HepG2 (cell line): ENCODE measurements at regions not wholly inside any gene's neighbourhood (a gene's known extent, or its start where the extent isn't known, plus 50 kb on each side); places are given as distances from the start of the nearest gene placed in this dataset.

ENCODE experiments used
- ATAC-seq: fragments of 200-7000 bp; cut with Tn5 transposase; 3 replicates; pipeline ENCODE4 v1.9.1; 2020; ENCODE audit warnings: mild to moderate bottlenecking, moderate library complexity
- BruUV-seq: library from RNA; stranded (reverse); fragments of 400-500 nt; replicated peaks from 2 replicates; lab custom pipeline; 2021; lab: Mats Ljungman, UMichigan
- CTCF ChIA-PET: fragments of 300-600 bp; formaldehyde crosslinking; extraction: SDS; loops from one replicate; lab custom pipeline; 2021; ENCODE audit warnings: low total read pairs, inconsistent platforms, low intra/inter-chr PET ratio; lab: Yijun Ruan, JAX
- POLR2A ChIA-PET: fragments of 350-600 bp; sonication (Branson Sonifier 250); formaldehyde crosslinking; loops from one replicate; lab custom pipeline; 2020; ENCODE audit warnings: antibody characterized with exemption, inconsistent platforms; lab: Yijun Ruan, JAX
- DNase-seq: peaks from one replicate; pipeline ENCODE4 v3.0.0-alpha.2; 2015; ENCODE audit warnings: low spot score
- FAIRE-seq: peaks from 3 replicates; lab custom pipeline; 2011; peaks lifted over from hg19 to GRCh38; lab: Jason Lieb, UNC
- H2AFZ ChIP-seq: one replicate; pipeline ENCODE4 v1.6.1; 2011; ENCODE audit warnings: low read length, inconsistent platforms
- H3K27ac ChIP-seq: fragments of 300-600 bp; 3 replicates; pipeline ENCODE4 v1.8.0; 2011; ENCODE audit warnings: mixed run types, mild to moderate bottlenecking, mixed read lengths, low read length, inconsistent platforms; ENCODE audit not compliant: insufficient read depth; ENCODE audit errors: extremely low read length
- H3K27me3 ChIP-seq, 2 experiments: fragments of 200-600 bp in 1 of 2; 2 replicates in 1 of 2; 3 replicates in 1 of 2; pipeline versions ENCODE4 v1.6.0 to v1.8.0; 2011; ENCODE audit warnings: low read length in 2 of 2, mild to moderate bottlenecking in 2 of 2, moderate library complexity in 2 of 2, inconsistent platforms in 1 of 2; ENCODE audit not compliant: insufficient read depth in 2 of 2, control insufficient read depth in 1 of 2
- H3K36me3 ChIP-seq, 2 experiments: fragments of 200-600 bp in 1 of 2; replicated peaks in 1 of 2; 2 replicates in 1 of 2; 3 replicates in 1 of 2; pipeline versions ENCODE4 v1.5.1 to v1.8.0; 2011; ENCODE audit warnings: low read length in 2 of 2, inconsistent platforms in 1 of 2; ENCODE audit not compliant: insufficient read depth in 2 of 2, control insufficient read depth in 1 of 2
- H3K4me1 ChIP-seq: 2 replicates; pipeline ENCODE4 v1.5.1; 2012; ENCODE audit warnings: low read length, inconsistent platforms; ENCODE audit not compliant: insufficient read depth
- H3K4me2 ChIP-seq: 2 replicates; pipeline ENCODE4 v1.6.0; 2011; ENCODE audit warnings: low read depth, low read length, inconsistent platforms
- H3K4me3 ChIP-seq, 3 experiments: fragments of 200-600 bp in 1 of 3; sonication (generic), shearing (Covaris generic) in 1 of 3; replicated peaks in 1 of 3; 2 replicates each; pipeline ENCODE4 v1.5.1; 2011 to 2016; ENCODE audit warnings: low read length in 3 of 3, inconsistent platforms in 2 of 3, low read depth in 2 of 3, mild to moderate bottlenecking in 2 of 3, control low read depth in 1 of 3, mixed read lengths in 1 of 3; ENCODE audit not compliant: insufficient read depth in 1 of 3
- H3K79me2 ChIP-seq: one replicate; pipeline ENCODE4 v1.6.1; 2011; ENCODE audit warnings: low read length, inconsistent platforms; ENCODE audit not compliant: insufficient read depth
- H3K9ac ChIP-seq: 2 replicates; pipeline ENCODE4 v1.6.0; 2011; ENCODE audit warnings: mild to moderate bottlenecking, low read depth, low read length, inconsistent platforms; ENCODE audit not compliant: insufficient read depth
- H3K9me3 ChIP-seq: 2 replicates; pipeline ENCODE4 v1.5.1; 2012; ENCODE audit warnings: mild to moderate bottlenecking, low read length
- H4K20me1 ChIP-seq: 2 replicates; pipeline ENCODE4 v1.6.0; 2011; ENCODE audit warnings: inconsistent platforms, mild to moderate bottlenecking, low read length, moderate library complexity; ENCODE audit not compliant: insufficient read depth
- AGO2 ChIP-seq: fragments of 200-400 bp; formaldehyde crosslinking; optimal IDR thresholded peaks from 2 replicates; pipeline ENCODE3; 2017; ENCODE audit warnings: mild to moderate bottlenecking, low read depth, low read length, moderate library complexity
- DMAP1 ChIP-seq: IDR thresholded peaks from 2 replicates; pipeline ENCODE4 v1.6.1; 2016
- DMTF1 ChIP-seq: sonication (generic); formaldehyde crosslinking; IDR thresholded peaks from 2 replicates; pipeline ENCODE4 v1.4.0; 2020; ENCODE audit warnings: mild to moderate bottlenecking, missing genetic modification reagents
- FOXP1 ChIP-seq, 2 experiments: fragments of 450-650 bp in 1 of 2; IDR thresholded peaks; 2 replicates each; pipeline ENCODE4 v1.6.1; 2017 to 2018; ENCODE audit warnings: antibody characterized with exemption in 1 of 2
- NAIF1 ChIP-seq: sonication (generic); formaldehyde crosslinking; IDR thresholded peaks from 2 replicates; pipeline ENCODE4 v1.5.0; 2020; ENCODE audit warnings: mild to moderate bottlenecking, missing genetic modification reagents, borderline replicate concordance
- PHB2 ChIP-seq: fragments of 450-650 bp; IDR thresholded peaks from 2 replicates; pipeline ENCODE4 v1.6.1; 2018; ENCODE audit not compliant: partially characterized antibody
- PHF5A ChIP-seq: IDR thresholded peaks from one replicate; pipeline ENCODE4 v1.6.1; 2018; ENCODE audit warnings: low read depth, missing genetic modification reagents; ENCODE audit not compliant: unreplicated experiment
- SALL2 ChIP-seq: sonication (generic); formaldehyde crosslinking; IDR thresholded peaks from 2 replicates; pipeline ENCODE4 v1.8.1; 2023; ENCODE audit warnings: mild to moderate bottlenecking, missing genetic modification reagents, inconsistent platforms
- TOPORS ChIP-seq: sonication (generic); formaldehyde crosslinking; IDR thresholded peaks from 2 replicates; pipeline ENCODE4 v1.8.0; 2023; ENCODE audit warnings: mild to moderate bottlenecking, missing genetic modification reagents
- ZNF124 ChIP-seq: sonication (generic); formaldehyde crosslinking; IDR thresholded peaks from 2 replicates; pipeline ENCODE4 v1.4.0; 2020; ENCODE audit warnings: missing genetic modification reagents
- ZNF292 ChIP-seq: sonication (generic); formaldehyde crosslinking; IDR thresholded peaks from 2 replicates; pipeline ENCODE4 v1.8.1; 2022; ENCODE audit warnings: mild to moderate bottlenecking, low read depth, missing genetic modification reagents, borderline replicate concordance
- ZNF546 ChIP-seq: sonication (generic); formaldehyde crosslinking; conservative IDR thresholded peaks from 2 replicates; pipeline ENCODE4 v1.8.1; 2023; ENCODE audit warnings: mild to moderate bottlenecking, missing genetic modification reagents
- ZNF615 ChIP-seq: sonication (generic); formaldehyde crosslinking; IDR thresholded peaks from 2 replicates; pipeline ENCODE4 v1.5.0; 2020; ENCODE audit warnings: mild to moderate bottlenecking, missing genetic modification reagents, borderline replicate concordance
- ZNF616 ChIP-seq: sonication (generic); formaldehyde crosslinking; IDR thresholded peaks from 2 replicates; pipeline ENCODE4 v1.5.0; 2020; ENCODE audit warnings: low read depth, mild to moderate bottlenecking, missing genetic modification reagents
- ZNF772 ChIP-seq: sonication (generic); formaldehyde crosslinking; IDR thresholded peaks from 2 replicates; pipeline ENCODE4 v1.5.0; 2020; ENCODE audit warnings: mild to moderate bottlenecking, missing genetic modification reagents
- WGBS: methylation state at CpG from one replicate; pipeline ENCODE4 v1.1.6; 2017; ENCODE audit warnings: low lambda C conversion rate; 5-methylcytosine and 5-hydroxymethylcytosine counted together
- in situ Hi-C: cut with HindIII; loops from 2 replicates; pipeline ENCODE4 v1.10.0; 2017; ENCODE audit warnings: low pct_unique_long_range_greater_than_20kb; ENCODE audit not compliant: extremely low pct_ligation_motif_present
- intact Hi-C: fragments of 100-400 bp; cut with micrococcal nuclease; formaldehyde crosslinking; loops from one replicate; pipeline ENCODE4 v1.10.0; 2022; ENCODE audit not compliant: unreplicated experiment
- TF ChIP-seq, protein P1 (sequence below): IDR thresholded peaks from 2 replicates; pipeline ENCODE4 v1.6.1; 2016; ENCODE audit warnings: low read depth, missing genetic modification reagents, missing compliant biosample characterization
- TF ChIP-seq, protein P2 (sequence below): sonication (generic); formaldehyde crosslinking; IDR thresholded peaks from 2 replicates; pipeline ENCODE4 v1.8.0; 2022; ENCODE audit warnings: missing genetic modification reagents, mild to moderate bottlenecking, inconsistent platforms, borderline replicate concordance

DNA sequence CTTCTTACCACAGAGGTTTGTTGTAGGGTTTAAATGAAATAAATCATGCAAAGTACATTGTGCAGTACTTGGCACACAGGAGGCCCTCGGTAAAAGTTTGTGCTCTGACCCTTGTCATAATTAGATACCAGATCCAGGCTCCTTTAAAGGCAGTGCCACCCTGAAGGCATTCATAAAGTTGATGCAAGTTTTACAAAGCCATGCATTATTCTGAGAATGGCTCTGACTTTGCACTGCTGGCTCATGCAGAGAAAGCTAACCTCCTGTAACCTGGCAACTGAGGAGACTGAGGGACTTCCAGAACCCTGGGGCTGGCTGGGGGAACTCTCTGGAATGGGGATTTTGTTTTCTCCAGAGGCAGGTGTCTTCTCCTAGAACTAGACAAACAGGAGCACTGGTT, 570.9 kb downstream of the CCSER2 start (continued):
- TF ChIP-seq, protein P1, sequence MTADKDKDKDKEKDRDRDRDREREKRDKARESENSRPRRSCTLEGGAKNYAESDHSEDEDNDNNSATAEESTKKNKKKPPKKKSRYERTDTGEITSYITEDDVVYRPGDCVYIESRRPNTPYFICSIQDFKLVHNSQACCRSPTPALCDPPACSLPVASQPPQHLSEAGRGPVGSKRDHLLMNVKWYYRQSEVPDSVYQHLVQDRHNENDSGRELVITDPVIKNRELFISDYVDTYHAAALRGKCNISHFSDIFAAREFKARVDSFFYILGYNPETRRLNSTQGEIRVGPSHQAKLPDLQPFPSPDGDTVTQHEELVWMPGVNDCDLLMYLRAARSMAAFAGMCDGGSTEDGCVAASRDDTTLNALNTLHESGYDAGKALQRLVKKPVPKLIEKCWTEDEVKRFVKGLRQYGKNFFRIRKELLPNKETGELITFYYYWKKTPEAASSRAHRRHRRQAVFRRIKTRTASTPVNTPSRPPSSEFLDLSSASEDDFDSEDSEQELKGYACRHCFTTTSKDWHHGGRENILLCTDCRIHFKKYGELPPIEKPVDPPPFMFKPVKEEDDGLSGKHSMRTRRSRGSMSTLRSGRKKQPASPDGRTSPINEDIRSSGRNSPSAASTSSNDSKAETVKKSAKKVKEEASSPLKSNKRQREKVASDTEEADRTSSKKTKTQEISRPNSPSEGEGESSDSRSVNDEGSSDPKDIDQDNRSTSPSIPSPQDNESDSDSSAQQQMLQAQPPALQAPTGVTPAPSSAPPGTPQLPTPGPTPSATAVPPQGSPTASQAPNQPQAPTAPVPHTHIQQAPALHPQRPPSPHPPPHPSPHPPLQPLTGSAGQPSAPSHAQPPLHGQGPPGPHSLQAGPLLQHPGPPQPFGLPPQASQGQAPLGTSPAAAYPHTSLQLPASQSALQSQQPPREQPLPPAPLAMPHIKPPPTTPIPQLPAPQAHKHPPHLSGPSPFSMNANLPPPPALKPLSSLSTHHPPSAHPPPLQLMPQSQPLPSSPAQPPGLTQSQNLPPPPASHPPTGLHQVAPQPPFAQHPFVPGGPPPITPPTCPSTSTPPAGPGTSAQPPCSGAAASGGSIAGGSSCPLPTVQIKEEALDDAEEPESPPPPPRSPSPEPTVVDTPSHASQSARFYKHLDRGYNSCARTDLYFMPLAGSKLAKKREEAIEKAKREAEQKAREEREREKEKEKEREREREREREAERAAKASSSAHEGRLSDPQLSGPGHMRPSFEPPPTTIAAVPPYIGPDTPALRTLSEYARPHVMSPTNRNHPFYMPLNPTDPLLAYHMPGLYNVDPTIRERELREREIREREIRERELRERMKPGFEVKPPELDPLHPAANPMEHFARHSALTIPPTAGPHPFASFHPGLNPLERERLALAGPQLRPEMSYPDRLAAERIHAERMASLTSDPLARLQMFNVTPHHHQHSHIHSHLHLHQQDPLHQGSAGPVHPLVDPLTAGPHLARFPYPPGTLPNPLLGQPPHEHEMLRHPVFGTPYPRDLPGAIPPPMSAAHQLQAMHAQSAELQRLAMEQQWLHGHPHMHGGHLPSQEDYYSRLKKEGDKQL (CRISPR knock-in tag): no peak
- no peak for TF ChIP-seq DMAP1 (CRISPR knock-in tag)

- no peak overlapping the region for H3K27ac ChIP-seq
- WGBS: 2% methylated on average over 2 of the region's 2 CpGs
- no peak for ATAC-seq
- no peaks in the 10 kb centered on the region for H3K9me3 ChIP-seq
- no peaks in the 10 kb centered on the region for H4K20me1 ChIP-seq
- intact Hi-C loops (no loop called here), in situ Hi-C loops (no loop called here)
- no peak overlapping the region for H3K4me3 ChIP-seq
- H2AFZ ChIP-seq: no peak overlapping the region
- H3K4me2 ChIP-seq: no peak overlapping the region
- H3K4me1 ChIP-seq: no peaks in the 10 kb centered on the region
- H3K79me2 ChIP-seq: no peaks in the 10 kb centered on the region
- CTCF ChIA-PET: no interaction called here
- no peak for DNase-seq
- no TSS peak for BruUV-seq
- FAIRE-seq: no peak
- POLR2A ChIA-PET: no interaction called here
- H3K9ac ChIP-seq: no peak overlapping the region
- no peaks in the 10 kb centered on the region for H3K27me3 ChIP-seq
- no peaks in the 10 kb centered on the region for H3K36me3 ChIP-seq
- TF ChIP-seq, protein P2, sequence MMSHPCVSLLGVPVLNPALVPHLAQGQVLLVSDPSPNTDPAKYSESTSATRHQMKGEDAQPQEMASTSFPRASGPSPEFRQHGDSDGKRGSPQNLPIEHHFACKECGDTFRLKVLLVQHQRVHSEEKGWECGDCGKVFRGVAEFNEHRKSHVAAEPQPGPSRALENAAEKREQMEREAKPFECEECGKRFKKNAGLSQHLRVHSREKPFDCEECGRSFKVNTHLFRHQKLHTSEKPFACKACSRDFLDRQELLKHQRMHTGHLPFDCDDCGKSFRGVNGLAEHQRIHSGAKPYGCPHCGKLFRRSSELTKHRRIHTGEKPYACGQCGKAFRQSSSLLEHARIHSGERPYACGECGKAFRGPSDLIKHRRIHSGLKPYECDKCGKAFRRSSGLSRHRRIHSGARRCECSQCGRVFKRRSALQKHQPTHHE: no peak
- no peak for TF ChIP-seq FOXP1 (IDR thresholded peaks at IDR 0.05)
- no peak for TF ChIP-seq FOXP1 (CRISPR knock-in tag; IDR thresholded peaks at IDR 0.05)
- no peak for TF ChIP-seq ZNF616
- no peak for TF ChIP-seq PHF5A (CRISPR knock-in tag)
- TF ChIP-seq TOPORS (CRISPR knock-in tag): no peak
- TF ChIP-seq DMTF1 (CRISPR knock-in tag): no peak
- no peak for TF ChIP-seq ZNF124 (CRISPR knock-in tag)
- no peak for TF ChIP-seq PHB2
- TF ChIP-seq ZNF292: no peak
- TF ChIP-seq ZNF546 (CRISPR knock-in tag): no peak
- no peak for TF ChIP-seq SALL2 (CRISPR knock-in tag)
- TF ChIP-seq ZNF615 (CRISPR knock-in tag): no peak
- no peak for TF ChIP-seq AGO2
- TF ChIP-seq NAIF1 (CRISPR knock-in tag): no peak
- TF ChIP-seq ZNF772 (CRISPR knock-in tag): no peak
These were observed 571.8 kb downstream of the CCSER2 start for GRCh38 chr10:84900141-84900540.
